ENCODE measurements at regions not wholly inside any gene's neighbourhood (a gene's known extent, or its start where the extent isn't known, plus 50 kb on each side); places are given as distances from the start of the nearest gene placed in this dataset.

- no peak for TF ChIP-seq TSHZ2 (CRISPR knock-in tag; IDR thresholded peaks at IDR 0.05)
These were observed 307.1 kb upstream of the TEX13C start (continued) for GRCh38 chrX:125012585-125012984.

- TF ChIP-seq CSDC2 (CRISPR knock-in tag; IDR thresholded peaks at IDR 0.05) (no peak), TCF4 (CRISPR knock-in tag; IDR thresholded peaks at IDR 0.05; ENCODE audit: borderline replicate concordance) (no peak), ZNF8 (CRISPR knock-in tag; IDR thresholded peaks at IDR 0.05) (no peak), ZFP3 (CRISPR knock-in tag; IDR thresholded peaks at IDR 0.05) (no peak), ISL1 (CRISPR knock-in tag; IDR thresholded peaks at IDR 0.05) (no peak), BACH2 (CRISPR knock-in tag; IDR thresholded peaks at IDR 0.05; ENCODE audit: borderline replicate concordance) (no peak), RARB (CRISPR knock-in tag; IDR thresholded peaks at IDR 0.05) (no peak), GLIS3 (CRISPR knock-in tag; IDR thresholded peaks at IDR 0.05) (no peak), CREB5 (CRISPR knock-in tag; IDR thresholded peaks at IDR 0.05; ENCODE audit: low read depth) (no peak), ARNTL (CRISPR knock-in tag; IDR thresholded peaks at IDR 0.05; ENCODE audit: borderline replicate concordance, low read depth) (no peak)
- ATAC-seq, result no peak
These were observed 290.5 kb upstream of the TEX13C start for GRCh38 chrX:125029131-125029530.
